ENCODE measurements at regions not wholly inside any gene's neighbourhood (a gene's known extent, or its start where the extent isn't known, plus 50 kb on each side); places are given as distances from the start of the nearest gene placed in this dataset.
"Not testable (repeated sequence)": the region's sequence is repeated elsewhere in the genome, so short reads cannot be mapped to it uniquely, and the experiment has no call there.

DNA sequence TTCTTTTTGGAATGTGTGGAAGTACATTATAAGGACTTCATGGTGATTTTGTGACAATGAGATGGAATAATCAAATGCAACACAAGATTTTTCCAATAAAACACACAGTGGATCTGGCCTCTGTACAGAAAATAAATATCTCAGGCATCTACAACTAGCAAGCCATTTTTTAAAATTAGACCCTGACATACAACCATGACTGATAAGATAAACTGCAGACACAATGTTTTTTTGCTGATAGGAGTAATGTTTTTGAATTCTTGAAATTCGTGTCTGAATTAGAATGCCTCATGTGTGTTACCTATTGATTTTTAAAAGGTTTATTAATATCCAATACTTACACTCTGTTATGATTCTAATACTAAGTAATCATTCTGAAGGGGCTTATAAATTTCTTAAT lies 328.1 kb downstream of the HGF start:
- TF ChIP-seq EP300 (IDR thresholded peaks at IDR 0.05) (no peak), CTCF (IDR thresholded peaks at IDR 0.05) (no peak), POLR2A (IDR thresholded peaks at IDR 0.05) (no peak)
- DNase-seq = no peak
- Histone ChIP-seq H3K27me3 (peaks cover 2% of the 10 kb centered on the region), H3K27ac (no peak overlapping the region), H3K4me3 (no peak overlapping the region), H3K4me1 (ENCODE audit: insufficient read depth) (no peaks in the 10 kb centered on the region), H3K9me3 (no peaks in the 10 kb centered on the region), H3K36me3 (no peaks in the 10 kb centered on the region)
- WGBS, 3 donors = 23 to 39% (median 26%) methylated on average over 1 of the region's 1 CpG
- intact Hi-C loops (cut with DNase I) = no loop called here

GRCh38 chr7:81439591-81439990 lies 330.3 kb downstream of the HGF start:
- H3K9me3 ChIP-seq = no peaks in the 10 kb centered on the region
- peaks cover 2% of the 10 kb centered on the region for H3K27me3 ChIP-seq
- no peak for DNase-seq
- H3K36me3 ChIP-seq = no peaks in the 10 kb centered on the region
- intact Hi-C loops (cut with DNase I) = no loop called here
- no peak for TF ChIP-seq POLR2A (IDR thresholded peaks at IDR 0.05)
- TF ChIP-seq CTCF (IDR thresholded peaks at IDR 0.05) = no peak
- no peak for TF ChIP-seq EP300 (IDR thresholded peaks at IDR 0.05)
- no peaks in the 10 kb centered on the region for H3K4me1 ChIP-seq (ENCODE audit: insufficient read depth)
- WGBS, 3 donors = 14 to 29% (median 26%) methylated on average over 1 of the region's 1 CpG
- no peak overlapping the region for H3K4me3 ChIP-seq
- no peak overlapping the region for H3K27ac ChIP-seq

DNA sequence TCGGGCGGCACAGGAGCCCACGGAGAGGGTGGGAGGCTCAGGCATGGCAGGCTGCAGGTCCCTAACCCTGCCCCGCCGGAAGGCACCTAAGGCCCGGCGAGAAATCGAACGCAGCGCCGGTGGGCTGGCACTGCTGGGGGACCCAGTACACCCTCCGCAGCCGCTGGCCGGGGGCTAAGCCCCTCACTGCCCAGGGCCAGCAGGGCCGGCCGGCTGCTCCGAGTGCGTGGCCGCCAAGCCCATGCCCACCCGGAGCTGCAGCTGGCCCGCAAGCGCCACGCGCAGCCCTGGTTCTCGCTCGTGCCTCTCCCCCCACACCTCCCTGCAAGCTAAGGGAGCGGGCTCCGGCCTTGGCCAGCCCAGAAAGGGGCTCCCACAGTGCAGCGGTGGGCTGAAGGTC lies 332.7 kb downstream of the HGF start:
- DNase-seq; H3K27ac ChIP-seq; H3K4me1 ChIP-seq (ENCODE audit: insufficient read depth); H3K9me3 ChIP-seq; intact Hi-C loops (cut with DNase I); H3K36me3 ChIP-seq; H3K27me3 ChIP-seq; H3K4me3 ChIP-seq: not testable (repeated sequence)
- 95 to 97% (median 96%) methylated on average over 23 to 29 of the region's 29 CpGs for WGBS, 3 donors

GRCh38 chr7:81433692-81434331 lies 336.0 kb downstream of the HGF start:
- Histone ChIP-seq H3K36me3 (no peaks in the 10 kb centered on the region), H3K27me3 (no peaks in the 10 kb centered on the region), H3K4me3 (no peak overlapping the region), H3K9me3 (no peaks in the 10 kb centered on the region), H3K27ac (no peak overlapping the region), H3K4me1 (ENCODE audit: insufficient read depth) (no peaks in the 10 kb centered on the region)
- WGBS, 3 donors = 74 to 89% (median 86%) methylated on average over 3 of the region's 3 CpGs
- no peak for DNase-seq
- intact Hi-C loops (cut with DNase I) = no loop called here
- TF ChIP-seq EP300 (IDR thresholded peaks at IDR 0.05) (no peak), POLR2A (IDR thresholded peaks at IDR 0.05) (no peak), CTCF (IDR thresholded peaks at IDR 0.05) (no peak)

GRCh38 chr7:81433206-81433605 lies 336.6 kb downstream of the HGF start:
- DNase-seq = no peak
- H3K27me3 ChIP-seq = no peaks in the 10 kb centered on the region
- TF ChIP-seq CTCF (IDR thresholded peaks at IDR 0.05) (no peak), POLR2A (IDR thresholded peaks at IDR 0.05) (no peak), EP300 (IDR thresholded peaks at IDR 0.05) (no peak)
- no peaks in the 10 kb centered on the region for H3K9me3 ChIP-seq
- WGBS, 3 donors = 76 to 87% (median 76%) methylated on average over 1 of the region's 1 CpG
- no peaks in the 10 kb centered on the region for H3K36me3 ChIP-seq
- H3K27ac ChIP-seq = no peak overlapping the region
- no peak overlapping the region for H3K4me3 ChIP-seq
- no peaks in the 10 kb centered on the region for H3K4me1 ChIP-seq (ENCODE audit: insufficient read depth)
- intact Hi-C loops (cut with DNase I) = no loop called here

Measured in ovary (tissue), 7 donors.